ENCODE measurements at regions not wholly inside any gene's neighbourhood (a gene's known extent, or its start where the extent isn't known, plus 50 kb on each side); places are given as distances from the start of the nearest gene placed in this dataset.

DNA sequence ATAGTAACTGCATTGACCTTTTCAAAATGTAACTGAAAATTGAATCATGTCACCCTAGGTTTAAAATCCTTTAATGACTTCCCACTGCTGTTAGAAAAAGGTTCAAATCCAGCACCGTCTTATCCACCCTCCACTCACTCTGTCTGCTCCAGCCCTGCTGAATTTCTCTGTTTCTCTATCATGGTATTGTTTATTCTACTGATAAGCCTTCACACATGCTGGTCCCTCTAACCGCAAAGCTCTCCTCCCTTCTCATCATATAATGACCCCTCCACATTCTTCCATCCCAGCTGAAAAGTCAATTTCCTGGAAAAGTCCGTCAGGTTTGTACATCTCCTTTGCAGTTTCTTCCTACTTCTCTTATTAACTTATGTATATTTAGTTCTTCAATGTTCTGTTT, 389.2 kb upstream of the F9 start:
- Histone ChIP-seq H3K4me2 (ENCODE audit: low read length) (no peak overlapping the region), H3K4me3 (ENCODE audit: low read depth, low read length, poor library complexity, severe bottlenecking) (no peak overlapping the region), H3K36me3 (ENCODE audit: insufficient read depth, low read length) (no peaks in the 10 kb centered on the region), H3K9me3 (ENCODE audit: low read length) (no peaks in the 10 kb centered on the region), H3K4me1 (ENCODE audit: insufficient read depth, low read length, poor library complexity, severe bottlenecking) (no peaks in the 10 kb centered on the region), H3K27ac (ENCODE audit: low read depth, low read length, poor library complexity, severe bottlenecking) (no peak overlapping the region), H2AFZ (ENCODE audit: low read length) (no peak overlapping the region), H4K20me1 (ENCODE audit: insufficient read depth, low read length) (no peaks in the 10 kb centered on the region), H3K9me2 (ENCODE audit: insufficient read depth, low read length) (no peaks in the 10 kb centered on the region), H3K79me2 (ENCODE audit: insufficient read depth, low read depth, low read length) (no peaks in the 10 kb centered on the region)
- intact Hi-C loops (cut with micrococcal nuclease; ENCODE audit: unreplicated experiment), result no loop called here
- no peak for DNase-seq (ENCODE audit: low spot score)
- CTCF ChIA-PET (ENCODE audit: unreplicated experiment), result no interaction called here
- no TSS peak for BruUV-seq (replicated peaks)
- POLR2A ChIA-PET, result no interaction called here
- no peak for TF ChIP-seq EZH2phosphoT487 (IDR thresholded peaks at IDR 0.05; ENCODE audit: borderline replicate concordance, low read depth, low read length)
- no peak for TF ChIP-seq CTCF (conservative IDR thresholded peaks at IDR 0.05; ENCODE audit: low read length)

- Histone ChIP-seq H3K9me3 (ENCODE audit: low read length) (no peaks in the 10 kb centered on the region), H3K4me3 (ENCODE audit: low read depth, low read length, poor library complexity, severe bottlenecking) (no peak overlapping the region), H3K9me2 (ENCODE audit: insufficient read depth, low read length) (no peaks in the 10 kb centered on the region), H3K79me2 (ENCODE audit: insufficient read depth, low read depth, low read length) (no peaks in the 10 kb centered on the region), H3K4me1 (ENCODE audit: insufficient read depth, low read length, poor library complexity, severe bottlenecking) (no peaks in the 10 kb centered on the region), H4K20me1 (ENCODE audit: insufficient read depth, low read length) (no peaks in the 10 kb centered on the region), H3K36me3 (ENCODE audit: insufficient read depth, low read length) (no peaks in the 10 kb centered on the region), H3K4me2 (ENCODE audit: low read length) (no peak overlapping the region), H2AFZ (ENCODE audit: low read length) (no peak overlapping the region), H3K27ac (ENCODE audit: low read depth, low read length, poor library complexity, severe bottlenecking) (no peak overlapping the region)
- BruUV-seq (replicated peaks), result no TSS peak
- no peak for DNase-seq (ENCODE audit: low spot score)
- ChIA-PET CTCF (ENCODE audit: unreplicated experiment) (no interaction called here), POLR2A (no interaction called here)
- TF ChIP-seq CTCF (conservative IDR thresholded peaks at IDR 0.05; ENCODE audit: low read length) (no peak), EZH2phosphoT487 (IDR thresholded peaks at IDR 0.05; ENCODE audit: borderline replicate concordance, low read depth, low read length) (no peak)
- intact Hi-C loops (cut with micrococcal nuclease; ENCODE audit: unreplicated experiment), result no loop called here
These were observed 396.2 kb upstream of the F9 start for GRCh38 chrX:139134316-139134715.

- Histone ChIP-seq H3K4me2 (ENCODE audit: low read length) (no peak overlapping the region), H2AFZ (ENCODE audit: low read length) (no peak overlapping the region), H4K20me1 (ENCODE audit: insufficient read depth, low read length) (no peaks in the 10 kb centered on the region), H3K27ac (ENCODE audit: low read depth, low read length, poor library complexity, severe bottlenecking) (no peak overlapping the region), H3K4me1 (ENCODE audit: insufficient read depth, low read length, poor library complexity, severe bottlenecking) (no peaks in the 10 kb centered on the region), H3K9me2 (ENCODE audit: insufficient read depth, low read length) (no peaks in the 10 kb centered on the region), H3K4me3 (ENCODE audit: low read depth, low read length, poor library complexity, severe bottlenecking) (no peak overlapping the region), H3K79me2 (ENCODE audit: insufficient read depth, low read depth, low read length) (no peaks in the 10 kb centered on the region), H3K36me3 (ENCODE audit: insufficient read depth, low read length) (no peaks in the 10 kb centered on the region), H3K9me3 (ENCODE audit: low read length) (no peaks in the 10 kb centered on the region)
- intact Hi-C loops (cut with micrococcal nuclease; ENCODE audit: unreplicated experiment), result loop anchor here (1.0 kb wide), 1 partner anchor 433 kb away; no protein-coding TSS in a partner anchor
- TF ChIP-seq CTCF (conservative IDR thresholded peaks at IDR 0.05; ENCODE audit: low read length) (peak; percentile 72), EZH2phosphoT487 (IDR thresholded peaks at IDR 0.05; ENCODE audit: borderline replicate concordance, low read depth, low read length) (no peak)
- BruUV-seq (replicated peaks), result no TSS peak
- ChIA-PET CTCF (ENCODE audit: unreplicated experiment) (no interaction called here), POLR2A (no interaction called here)
- peak; percentile 46 for DNase-seq (ENCODE audit: low spot score)
These were observed 404.0 kb upstream of the F9 start for GRCh38 chrX:139126493-139126892.
